Fibroblast of skin of right biceps (primary cell): ENCODE measurements at regions not wholly inside any gene's neighbourhood (a gene's known extent, or its start where the extent isn't known, plus 50 kb on each side); places are given as distances from the start of the nearest gene placed in this dataset.

Experiments used
- DNase-seq: peaks from one replicate; pipeline ENCODE4 v3.0.0-alpha.2; 2013

- DNase-seq: no peak
These were observed 230.8 kb upstream of the CST7 start for GRCh38 chr20:24718277-24718676.

GRCh38 chr20:24718696-24719095 is 230.4 kb upstream of the CST7 start:
- DNase-seq: no peak

GRCh38 chr20:24720957-24721356 is 228.1 kb upstream of the CST7 start:
- DNase-seq: no peak

GRCh38 chr20:24721891-24722568 is 227.0 kb upstream of the CST7 start:
- DNase-seq: no peak

GRCh38 chr20:24722586-24722985 is 226.5 kb upstream of the CST7 start:
- no peak for DNase-seq

- DNase-seq: no peak
These were observed 225.9 kb upstream of the CST7 start for GRCh38 chr20:24723186-24723585.

GRCh38 chr20:24723647-24724352 is 225.3 kb upstream of the CST7 start:
- DNase-seq: no peak

GRCh38 chr20:24724982-24725533 is 224.0 kb upstream of the CST7 start:
- DNase-seq: no peak

- no peak for DNase-seq
These were observed 221.3 kb upstream of the CST7 start for GRCh38 chr20:24727795-24728194.

- DNase-seq: no peak
These were observed 219.0 kb upstream of the CST7 start for GRCh38 chr20:24729896-24730605.

GRCh38 chr20:24730750-24731149 is 218.3 kb upstream of the CST7 start:
- DNase-seq: no peak

GRCh38 chr20:24731312-24731711 is 217.8 kb upstream of the CST7 start:
- no peak for DNase-seq

GRCh38 chr20:24732076-24732475 is 217.0 kb upstream of the CST7 start:
- no peak for DNase-seq

GRCh38 chr20:24732599-24732998 is 216.5 kb upstream of the CST7 start:
- DNase-seq: no peak

- DNase-seq: no peak
These were observed 215.7 kb upstream of the CST7 start for GRCh38 chr20:24733416-24733815.

GRCh38 chr20:24734139-24734538 is 214.9 kb upstream of the CST7 start:
- no peak for DNase-seq

GRCh38 chr20:24735263-24735662 is 213.8 kb upstream of the CST7 start:
- no peak for DNase-seq

GRCh38 chr20:24736131-24736843 is 212.8 kb upstream of the CST7 start:
- DNase-seq: no peak

- no peak for DNase-seq
These were observed 212.2 kb upstream of the CST7 start for GRCh38 chr20:24736844-24737211.

GRCh38 chr20:24737212-24737850 is 211.7 kb upstream of the CST7 start:
- DNase-seq: no peak

GRCh38 chr20:24738058-24738775 is 210.9 kb upstream of the CST7 start:
- no peak for DNase-seq
